ENCODE measurements at regions not wholly inside any gene's neighbourhood (a gene's known extent, or its start where the extent isn't known, plus 50 kb on each side); places are given as distances from the start of the nearest gene placed in this dataset.

- DNase-seq = no peak
These were observed 55.8 kb upstream of the OR6J1 start for GRCh38 chr14:22699801-22700564.

DNA sequence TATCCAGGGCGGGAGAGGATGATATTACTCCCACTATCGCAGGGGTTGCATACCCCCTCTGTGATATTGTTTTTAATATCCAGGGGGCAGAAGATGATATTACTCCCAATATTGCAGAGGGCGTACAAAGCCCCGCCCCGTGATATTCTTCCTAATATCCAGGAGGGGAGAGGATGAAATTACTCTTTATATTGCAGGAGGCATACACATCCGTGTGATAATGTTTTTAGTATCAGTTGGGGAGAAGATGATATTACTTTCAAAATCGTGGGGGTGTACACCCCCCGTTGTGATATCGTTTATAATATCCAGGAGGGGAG, 52.9 kb upstream of the OXA1L start:
- DNase-seq = no peak

DNA sequence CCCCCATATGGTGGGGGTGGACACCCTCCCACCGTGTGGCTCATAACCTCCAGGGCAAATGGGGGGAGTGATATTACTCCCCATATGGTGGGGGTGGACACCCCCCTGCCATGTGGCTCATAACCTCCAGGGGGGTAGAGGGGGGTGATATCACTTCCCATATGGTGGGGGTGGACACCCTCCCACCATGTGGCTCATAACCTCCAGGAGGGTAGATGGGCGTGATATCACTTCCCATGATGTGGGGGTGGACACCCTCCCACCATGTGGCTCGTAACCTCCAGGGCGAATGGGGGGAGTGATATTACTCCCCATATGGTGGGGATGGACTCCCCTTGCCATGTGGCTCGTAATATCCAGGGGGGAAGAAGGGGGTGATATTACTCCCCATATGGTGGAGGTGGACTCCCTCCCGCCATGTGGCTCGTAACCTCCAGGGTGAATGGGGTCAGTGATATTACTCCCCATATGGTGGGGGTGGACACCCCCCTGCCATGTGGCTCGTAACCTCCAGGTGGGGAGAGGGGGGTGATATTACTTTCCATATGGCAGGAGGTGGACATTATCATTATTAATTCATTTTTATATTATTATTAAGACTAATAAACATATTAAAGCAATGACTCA, 51.2 kb upstream of the OXA1L start:
- peak; percentile 90 for DNase-seq

DNA sequence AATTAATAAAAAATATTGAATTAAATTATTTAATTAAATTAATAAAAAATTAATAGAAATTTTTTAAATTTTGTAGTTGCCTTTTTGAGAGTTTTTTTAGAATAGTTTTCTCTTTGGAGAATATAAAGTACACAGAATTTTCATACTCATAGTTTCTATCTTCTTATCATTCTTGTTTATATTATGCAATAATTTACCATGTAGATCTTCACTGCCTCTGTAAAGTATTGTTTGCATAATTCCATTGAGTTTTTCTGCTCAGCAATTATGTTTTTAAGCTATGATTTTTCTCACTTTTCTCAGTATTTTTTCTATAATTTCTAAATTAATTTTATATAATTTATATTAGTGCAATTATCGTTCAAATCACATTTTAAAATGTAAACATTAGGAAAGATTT, 50.6 kb upstream of the OXA1L start:
- no peak for DNase-seq

Measured in DMS 273 treated with DMSO at 0.1 percent for 48 hours (cell line).